ENCODE measurements at regions not wholly inside any gene's neighbourhood (a gene's known extent, or its start where the extent isn't known, plus 50 kb on each side); places are given as distances from the start of the nearest gene placed in this dataset.
"Not testable (repeated sequence)": the region's sequence is repeated elsewhere in the genome, so short reads cannot be mapped to it uniquely, and the experiment has no call there.

DNA sequence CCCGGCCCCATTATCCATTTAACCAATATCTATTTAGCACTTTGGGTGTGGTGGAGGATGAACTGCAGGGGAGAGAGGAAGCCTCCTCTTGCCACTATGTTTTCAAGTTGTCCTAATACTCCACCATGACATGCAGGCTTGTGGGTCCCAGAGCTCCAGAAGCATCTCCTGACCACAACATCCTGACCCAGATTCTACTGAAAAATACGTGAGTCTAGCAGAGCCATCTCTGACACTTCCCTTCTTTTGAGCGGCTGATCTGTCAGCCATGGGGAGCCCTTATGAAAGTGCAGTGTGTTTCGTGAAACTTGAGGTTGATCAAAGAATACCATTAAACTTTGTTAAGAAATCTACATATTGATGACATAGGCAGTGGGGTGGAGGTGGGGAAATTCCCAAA lies 126.6 kb downstream of the UNC93B1 start:
- not testable (repeated sequence) for H3K4me3 ChIP-seq (ENCODE audit: low read length); H3K27ac ChIP-seq (ENCODE audit: low read depth, low read length); H3K4me1 ChIP-seq (ENCODE audit: control insufficient read depth, low read length); H3K79me2 ChIP-seq (ENCODE audit: control insufficient read depth, low read length); H3K36me3 ChIP-seq (ENCODE audit: control insufficient read depth, low read length); H3K9me3 ChIP-seq (ENCODE audit: control insufficient read depth, insufficient read depth, low read length); H3F3A ChIP-seq (ENCODE audit: control insufficient read depth, insufficient read depth); H3K4me2 ChIP-seq (ENCODE audit: low read length); H4K20me1 ChIP-seq (ENCODE audit: control insufficient read depth, insufficient read depth, low read depth, low read length); H3K27me3 ChIP-seq (ENCODE audit: control insufficient read depth, low read length); H3K9me2 ChIP-seq (replicated peaks; ENCODE audit: control insufficient read depth, low read length)

DNA sequence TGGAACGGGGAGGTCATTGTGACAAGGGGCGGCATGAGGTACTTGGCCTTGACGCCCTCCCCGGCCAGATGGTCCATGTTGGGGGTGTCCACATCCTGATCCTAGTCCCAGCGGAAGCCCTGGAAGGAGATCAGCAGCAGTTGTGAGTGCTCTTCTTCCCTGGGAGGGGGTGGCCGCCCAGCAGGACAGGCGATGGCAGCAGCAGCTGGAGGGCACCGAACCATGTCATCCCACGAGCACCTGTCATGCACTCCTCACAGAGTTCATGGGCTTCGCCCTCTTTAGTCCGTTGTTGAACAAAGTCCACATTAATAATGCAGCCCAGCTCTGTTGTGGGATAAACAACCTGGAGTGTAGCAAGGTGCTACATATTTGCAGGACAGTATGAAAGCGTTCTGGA lies 130.7 kb downstream of the UNC93B1 start:
- not testable (repeated sequence) for H3K4me3 ChIP-seq (ENCODE audit: low read length); H3K4me1 ChIP-seq (ENCODE audit: control insufficient read depth, low read length); H3F3A ChIP-seq (ENCODE audit: control insufficient read depth, insufficient read depth); H3K36me3 ChIP-seq (ENCODE audit: control insufficient read depth, low read length); H4K20me1 ChIP-seq (ENCODE audit: control insufficient read depth, insufficient read depth, low read depth, low read length); H3K9me3 ChIP-seq (ENCODE audit: control insufficient read depth, insufficient read depth, low read length); H3K79me2 ChIP-seq (ENCODE audit: control insufficient read depth, low read length); H3K9me2 ChIP-seq (replicated peaks; ENCODE audit: control insufficient read depth, low read length); H3K27ac ChIP-seq (ENCODE audit: low read depth, low read length); H3K27me3 ChIP-seq (ENCODE audit: control insufficient read depth, low read length); H3K4me2 ChIP-seq (ENCODE audit: low read length)

DNA sequence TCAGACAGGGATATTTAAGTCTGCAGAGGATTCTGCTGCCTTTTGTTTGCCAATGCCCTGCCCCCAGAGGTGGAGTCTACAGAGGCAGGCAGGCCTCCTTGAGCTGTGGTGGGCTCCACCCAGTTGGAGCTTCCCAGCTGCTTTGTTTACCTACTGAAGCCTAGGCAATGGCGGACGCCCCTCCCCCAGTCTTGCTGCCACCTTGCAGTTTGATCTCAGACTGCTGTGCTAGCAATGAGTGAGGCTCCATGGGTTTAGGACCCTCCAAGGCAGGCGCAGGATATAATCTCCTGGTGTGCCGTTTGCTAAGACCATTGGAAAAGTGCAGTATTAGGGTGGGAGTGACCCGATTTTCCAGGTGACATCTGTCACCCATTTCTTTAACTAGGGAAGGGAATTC lies 132.7 kb downstream of the UNC93B1 start:
- not testable (repeated sequence) for H3K27me3 ChIP-seq (ENCODE audit: control insufficient read depth, low read length); H3K4me1 ChIP-seq (ENCODE audit: control insufficient read depth, low read length); H4K20me1 ChIP-seq (ENCODE audit: control insufficient read depth, insufficient read depth, low read depth, low read length); H3K27ac ChIP-seq (ENCODE audit: low read depth, low read length); H3F3A ChIP-seq (ENCODE audit: control insufficient read depth, insufficient read depth); H3K79me2 ChIP-seq (ENCODE audit: control insufficient read depth, low read length); H3K36me3 ChIP-seq (ENCODE audit: control insufficient read depth, low read length); H3K4me3 ChIP-seq (ENCODE audit: low read length); H3K9me2 ChIP-seq (replicated peaks; ENCODE audit: control insufficient read depth, low read length); H3K4me2 ChIP-seq (ENCODE audit: low read length); H3K9me3 ChIP-seq (ENCODE audit: control insufficient read depth, insufficient read depth, low read length)

DNA sequence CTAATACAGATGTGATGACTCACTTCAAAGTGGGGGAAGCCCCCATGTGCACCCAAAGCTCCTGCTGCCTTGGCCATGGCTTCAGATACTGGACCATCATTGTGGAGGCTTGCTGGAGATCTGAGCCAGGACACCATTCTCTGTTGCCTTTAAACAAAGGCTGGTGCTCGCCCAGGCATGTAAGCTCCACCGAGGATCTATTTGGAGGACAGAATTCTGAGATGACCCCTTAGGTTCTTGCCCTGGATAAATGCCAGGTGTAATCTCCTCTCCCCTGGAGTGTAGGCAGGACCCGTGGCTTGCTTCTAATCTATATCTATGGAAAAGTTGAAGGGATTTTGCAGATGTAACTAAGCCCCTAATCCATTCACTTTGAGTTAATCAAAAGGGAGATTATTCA lies 141.0 kb downstream of the UNC93B1 start:
- H3K4me1 ChIP-seq (ENCODE audit: control insufficient read depth, low read length); H3K36me3 ChIP-seq (ENCODE audit: control insufficient read depth, low read length); H3K9me2 ChIP-seq (replicated peaks; ENCODE audit: control insufficient read depth, low read length); H3K4me3 ChIP-seq (ENCODE audit: low read length); H3K27me3 ChIP-seq (ENCODE audit: control insufficient read depth, low read length); H3K27ac ChIP-seq (ENCODE audit: low read depth, low read length); H4K20me1 ChIP-seq (ENCODE audit: control insufficient read depth, insufficient read depth, low read depth, low read length); H3K4me2 ChIP-seq (ENCODE audit: low read length); H3K9me3 ChIP-seq (ENCODE audit: control insufficient read depth, insufficient read depth, low read length); H3K79me2 ChIP-seq (ENCODE audit: control insufficient read depth, low read length); H3F3A ChIP-seq (ENCODE audit: control insufficient read depth, insufficient read depth): not testable (repeated sequence)

DNA sequence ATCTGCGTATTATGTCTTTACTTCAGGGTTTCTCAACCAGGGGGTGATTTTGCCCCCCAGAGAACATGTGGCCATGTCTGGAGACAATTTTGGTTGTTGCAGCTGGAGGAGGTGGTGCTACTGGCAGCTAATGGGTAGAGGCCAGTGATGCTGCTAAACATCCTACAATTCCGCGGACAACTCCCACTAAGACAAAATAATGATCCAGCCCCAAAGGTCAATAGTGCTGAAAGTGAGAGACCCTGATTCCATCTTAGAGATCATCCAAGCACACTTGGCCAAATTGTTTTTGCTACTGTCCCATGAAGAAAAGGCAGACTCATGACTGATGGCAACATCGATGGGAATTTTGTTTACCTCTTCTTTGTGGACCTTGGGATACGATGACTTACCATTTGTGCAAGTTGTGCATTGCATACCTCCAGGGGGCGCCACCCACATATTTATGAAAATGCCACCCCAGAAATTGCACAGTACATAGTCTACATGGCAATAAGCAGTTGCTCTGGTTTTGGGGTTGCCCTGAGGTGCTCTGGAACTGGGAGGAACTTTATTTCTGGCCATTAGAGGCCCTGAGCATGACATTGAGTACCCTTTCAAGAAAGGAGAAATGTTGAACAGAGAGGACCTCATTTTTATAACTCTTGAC lies 144.3 kb downstream of the UNC93B1 start:
- H3F3A ChIP-seq (ENCODE audit: control insufficient read depth, insufficient read depth); H3K4me2 ChIP-seq (ENCODE audit: low read length); H3K9me3 ChIP-seq (ENCODE audit: control insufficient read depth, insufficient read depth, low read length); H3K4me1 ChIP-seq (ENCODE audit: control insufficient read depth, low read length); H3K27ac ChIP-seq (ENCODE audit: low read depth, low read length); H3K79me2 ChIP-seq (ENCODE audit: control insufficient read depth, low read length); H3K4me3 ChIP-seq (ENCODE audit: low read length); H3K36me3 ChIP-seq (ENCODE audit: control insufficient read depth, low read length); H3K27me3 ChIP-seq (ENCODE audit: control insufficient read depth, low read length); H4K20me1 ChIP-seq (ENCODE audit: control insufficient read depth, insufficient read depth, low read depth, low read length); H3K9me2 ChIP-seq (replicated peaks; ENCODE audit: control insufficient read depth, low read length): not testable (repeated sequence)
- TF ChIP-seq, protein P1, sequence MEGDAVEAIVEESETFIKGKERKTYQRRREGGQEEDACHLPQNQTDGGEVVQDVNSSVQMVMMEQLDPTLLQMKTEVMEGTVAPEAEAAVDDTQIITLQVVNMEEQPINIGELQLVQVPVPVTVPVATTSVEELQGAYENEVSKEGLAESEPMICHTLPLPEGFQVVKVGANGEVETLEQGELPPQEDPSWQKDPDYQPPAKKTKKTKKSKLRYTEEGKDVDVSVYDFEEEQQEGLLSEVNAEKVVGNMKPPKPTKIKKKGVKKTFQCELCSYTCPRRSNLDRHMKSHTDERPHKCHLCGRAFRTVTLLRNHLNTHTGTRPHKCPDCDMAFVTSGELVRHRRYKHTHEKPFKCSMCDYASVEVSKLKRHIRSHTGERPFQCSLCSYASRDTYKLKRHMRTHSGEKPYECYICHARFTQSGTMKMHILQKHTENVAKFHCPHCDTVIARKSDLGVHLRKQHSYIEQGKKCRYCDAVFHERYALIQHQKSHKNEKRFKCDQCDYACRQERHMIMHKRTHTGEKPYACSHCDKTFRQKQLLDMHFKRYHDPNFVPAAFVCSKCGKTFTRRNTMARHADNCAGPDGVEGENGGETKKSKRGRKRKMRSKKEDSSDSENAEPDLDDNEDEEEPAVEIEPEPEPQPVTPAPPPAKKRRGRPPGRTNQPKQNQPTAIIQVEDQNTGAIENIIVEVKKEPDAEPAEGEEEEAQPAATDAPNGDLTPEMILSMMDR (IDR thresholded peaks at IDR 0.05; ENCODE audit: low read depth, low read length, poor library complexity, severe bottlenecking): peak; percentile 35

DNA sequence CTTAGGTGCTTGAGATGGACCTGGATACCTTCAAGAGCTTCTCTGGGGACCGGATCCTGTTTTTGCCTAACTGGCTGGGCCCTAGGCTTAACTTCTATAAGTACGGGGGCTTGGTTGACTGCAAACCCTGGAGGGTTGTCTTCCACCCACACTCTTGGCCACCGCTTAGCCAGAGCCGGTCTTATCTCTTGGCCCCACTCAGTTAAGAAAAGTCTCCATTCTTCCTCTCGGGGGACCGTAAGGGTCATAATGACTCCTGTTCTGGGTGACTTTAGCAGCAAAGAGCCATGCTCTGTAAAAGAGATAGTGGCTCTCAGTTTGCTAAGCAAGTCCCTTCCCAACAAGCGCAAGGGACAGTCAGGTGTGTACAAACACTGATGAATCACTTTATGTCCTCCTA lies 153.2 kb downstream of the UNC93B1 start:
- H3K79me2 ChIP-seq (ENCODE audit: control insufficient read depth, low read length); H3F3A ChIP-seq (ENCODE audit: control insufficient read depth, insufficient read depth); H3K36me3 ChIP-seq (ENCODE audit: control insufficient read depth, low read length); H3K9me3 ChIP-seq (ENCODE audit: control insufficient read depth, insufficient read depth, low read length); H3K27ac ChIP-seq (ENCODE audit: low read depth, low read length); H3K4me1 ChIP-seq (ENCODE audit: control insufficient read depth, low read length); H3K4me3 ChIP-seq (ENCODE audit: low read length); H4K20me1 ChIP-seq (ENCODE audit: control insufficient read depth, insufficient read depth, low read depth, low read length); H3K9me2 ChIP-seq (replicated peaks; ENCODE audit: control insufficient read depth, low read length); H3K27me3 ChIP-seq (ENCODE audit: control insufficient read depth, low read length); H3K4me2 ChIP-seq (ENCODE audit: low read length): not testable (repeated sequence)

DNA sequence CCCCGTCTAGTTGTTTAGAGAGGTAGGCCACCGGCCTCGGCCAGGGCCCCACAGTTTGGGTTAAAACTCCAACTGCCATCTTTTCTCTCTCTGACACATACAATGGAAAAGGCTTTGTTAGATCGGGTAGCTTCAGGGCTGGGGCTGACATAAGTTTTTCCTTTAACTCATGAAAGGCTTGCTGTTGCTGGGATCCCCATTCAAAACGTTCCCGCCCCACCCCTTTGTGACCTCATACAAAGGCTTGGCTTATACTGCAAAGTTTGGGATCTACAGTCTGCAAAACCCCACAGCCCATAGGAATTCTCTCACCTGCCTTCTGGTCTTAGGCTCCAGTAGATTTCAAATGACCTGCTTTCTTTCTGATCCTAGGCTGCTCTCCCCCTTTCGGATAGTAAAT lies 154.1 kb downstream of the UNC93B1 start:
- H3K79me2 ChIP-seq (ENCODE audit: control insufficient read depth, low read length); H3K9me3 ChIP-seq (ENCODE audit: control insufficient read depth, insufficient read depth, low read length); H3K4me2 ChIP-seq (ENCODE audit: low read length); H3K4me1 ChIP-seq (ENCODE audit: control insufficient read depth, low read length); H3K27me3 ChIP-seq (ENCODE audit: control insufficient read depth, low read length); H3F3A ChIP-seq (ENCODE audit: control insufficient read depth, insufficient read depth); H3K36me3 ChIP-seq (ENCODE audit: control insufficient read depth, low read length); H3K4me3 ChIP-seq (ENCODE audit: low read length); H4K20me1 ChIP-seq (ENCODE audit: control insufficient read depth, insufficient read depth, low read depth, low read length); H3K9me2 ChIP-seq (replicated peaks; ENCODE audit: control insufficient read depth, low read length); H3K27ac ChIP-seq (ENCODE audit: low read depth, low read length): not testable (repeated sequence)
